ENCODE measurements at regions not wholly inside any gene's neighbourhood (a gene's known extent, or its start where the extent isn't known, plus 50 kb on each side); places are given as distances from the start of the nearest gene placed in this dataset.

GRCh38 chr5:42059778-42060464 lies 134.8 kb downstream of the FBXO4 start:
- TF ChIP-seq CEBPB (IDR thresholded peaks at IDR 0.05): no peak
- TF ChIP-seq EP300 (IDR thresholded peaks at IDR 0.05; ENCODE audit: borderline replicate concordance): no peak
- TF ChIP-seq TAF1 (IDR thresholded peaks at IDR 0.05; ENCODE audit: low read depth): no peak
- TF ChIP-seq MAX (IDR thresholded peaks at IDR 0.05): no peak
- no peak for TF ChIP-seq REST (IDR thresholded peaks at IDR 0.05; ENCODE audit: low read depth)
- no peak for TF ChIP-seq YY1 (IDR thresholded peaks at IDR 0.05; ENCODE audit: low read depth)
- no peak for TF ChIP-seq TCF12 (IDR thresholded peaks at IDR 0.05; ENCODE audit: low read depth)
- no peak for TF ChIP-seq TEAD4 (IDR thresholded peaks at IDR 0.05)
- no peak for TF ChIP-seq FOXM1 (IDR thresholded peaks at IDR 0.05; ENCODE audit: borderline replicate concordance, low read depth)
- TF ChIP-seq RAD21 (IDR thresholded peaks at IDR 0.05; ENCODE audit: low read depth): no peak
- TF ChIP-seq CREB1 (IDR thresholded peaks at IDR 0.05; ENCODE audit: low read depth): no peak
- no peak for TF ChIP-seq EGR1 (IDR thresholded peaks at IDR 0.05)

Data from Ishikawa (cell line).